Esophagus muscularis mucosa (tissue), 4 donors: ENCODE measurements at regions not wholly inside any gene's neighbourhood (a gene's known extent, or its start where the extent isn't known, plus 50 kb on each side); places are given as distances from the start of the nearest gene placed in this dataset.

Experiments used
- DNase-seq: peaks from one replicate; pipeline ENCODE4 v3.0.0-alpha.2; 2017; ENCODE audit errors: extremely low spot score
- H3K27ac ChIP-seq, 4 donors: fragments of 200-600 bp; sonication (generic); replicated peaks in 1 of 4; 1 replicate in 3 of 4; 2 replicates in 1 of 4; pipeline ENCODE4 v1.5.1; 2016 to 2019; ENCODE audit warnings: mild to moderate bottlenecking in 1 of 4
- H3K27me3 ChIP-seq, 4 donors: fragments of 200-600 bp; sonication (generic); one replicate each; pipeline versions ENCODE4 v1.5.1 to v1.6.0; 2016 to 2019
- H3K36me3 ChIP-seq, 4 donors: fragments of 200-600 bp; sonication (generic); one replicate each; pipeline ENCODE4 v1.5.1; 2016 to 2019
- H3K4me1 ChIP-seq, 4 donors: fragments of 200-600 bp; sonication (generic); one replicate each; pipeline ENCODE4 v1.5.1; 2016 to 2019
- H3K4me3 ChIP-seq, 4 donors: fragments of 200-600 bp; sonication (generic); 1 replicate in 2 of 4; 2 replicates in 2 of 4; pipeline ENCODE4 v1.5.1; 2016 to 2019; ENCODE audit warnings: mild to moderate bottlenecking in 4 of 4, moderate library complexity in 1 of 4
- H3K9me3 ChIP-seq, 4 donors: fragments of 200-600 bp; sonication (generic); 1 replicate in 3 of 4; 2 replicates in 1 of 4; pipeline ENCODE4 v1.5.1; 2016 to 2019
- CTCF ChIP-seq, 3 experiments: fragments of 200-600 bp in 2 of 3; fragments of 450-650 bp in 1 of 3; sonication (generic) in 2 of 3; IDR thresholded peaks; one replicate each; pipeline ENCODE4 v1.5.1; 2017 to 2019; ENCODE audit warnings: antibody characterized with exemption in 3 of 3, mild to moderate bottlenecking in 2 of 3, moderate library complexity in 1 of 3
- EP300 ChIP-seq: sonication (generic); formaldehyde crosslinking; IDR thresholded peaks from one replicate; pipeline ENCODE4 v1.6.1; 2017; ENCODE audit warnings: antibody characterized with exemption
- POLR2A ChIP-seq: fragments of 450-650 bp; IDR thresholded peaks from one replicate; pipeline ENCODE4 v1.6.1; 2017; ENCODE audit warnings: antibody characterized with exemption, moderate library complexity, mild to moderate bottlenecking, low read depth
- POLR2AphosphoS5 ChIP-seq, 2 donors: sonication (generic); formaldehyde crosslinking; IDR thresholded peaks; one replicate each; pipeline ENCODE4 v1.6.1; 2017; ENCODE audit warnings: antibody characterized with exemption in 2 of 2
- WGBS: methylation state at CpG from one replicate; pipeline ENCODE4 v1.1.5; 2018; 5-methylcytosine and 5-hydroxymethylcytosine counted together
- intact Hi-C: fragments of 100-400 bp; cut with DNase I; formaldehyde crosslinking; loops from one replicate; pipeline ENCODE4 v1.15.1; 2023

GRCh38 chr1:239735111-239735510 lies 348.7 kb downstream of the CHRM3 start:
- no peaks in the 10 kb centered on the region for H3K9me3 ChIP-seq
- no peaks in the 10 kb centered on the region for H3K36me3 ChIP-seq
- no peak overlapping the region for H3K27ac ChIP-seq
- H3K4me1 ChIP-seq: peaks cover 6 to 81% (median 62%) of the 10 kb centered on the region in 4 donors
- no peak overlapping the region for H3K4me3 ChIP-seq
- intact Hi-C loops: no loop called here
- H3K27me3 ChIP-seq: no peaks in the 10 kb centered on the region
- TF ChIP-seq POLR2AphosphoS5 (IDR thresholded peaks at IDR 0.05): no peak
- no peak for TF ChIP-seq CTCF (IDR thresholded peaks at IDR 0.05)
- no peak for TF ChIP-seq EP300
- no peak for TF ChIP-seq POLR2A
- WGBS: 18% methylated on average over 2 of the region's 2 CpGs
- no peak for DNase-seq

GRCh38 chr1:239736479-239736878 lies 350.1 kb downstream of the CHRM3 start:
- Histone ChIP-seq H3K4me3 (no peak overlapping the region), H3K36me3 (no peaks in the 10 kb centered on the region), H3K27ac (no peak overlapping the region), H3K9me3 (no peaks in the 10 kb centered on the region), H3K4me1 (peaks cover 11 to 80% (median 54%) of the 10 kb centered on the region in 4 donors), H3K27me3 (no peaks in the 10 kb centered on the region)
- 76% methylated on average over 2 of the region's 2 CpGs for WGBS
- intact Hi-C loops: no loop called here
- no peak for DNase-seq
- no peak for TF ChIP-seq POLR2AphosphoS5 (IDR thresholded peaks at IDR 0.05)
- no peak for TF ChIP-seq POLR2A
- TF ChIP-seq CTCF (IDR thresholded peaks at IDR 0.05): no peak
- no peak for TF ChIP-seq EP300

GRCh38 chr1:239739375-239739774 lies 352.3 kb upstream of the FMN2 start:
- H3K36me3 ChIP-seq: no peaks in the 10 kb centered on the region
- peak overlapping the region; percentile 28 to 50 (median 40) for H3K27ac ChIP-seq
- no peak for DNase-seq
- H3K4me3 ChIP-seq: no peak overlapping the region
- no peak for TF ChIP-seq POLR2A
- TF ChIP-seq CTCF (IDR thresholded peaks at IDR 0.05): no peak
- TF ChIP-seq EP300: no peak
- TF ChIP-seq POLR2AphosphoS5 (IDR thresholded peaks at IDR 0.05): no peak
- intact Hi-C loops: no loop called here
- peaks cover 11 to 74% (median 43%) of the 10 kb centered on the region in 4 donors for H3K4me1 ChIP-seq
- WGBS: 64% methylated on average over 2 of the region's 2 CpGs
- no peaks in the 10 kb centered on the region for H3K27me3 ChIP-seq
- H3K9me3 ChIP-seq: no peaks in the 10 kb centered on the region

GRCh38 chr1:239739919-239740318 lies 351.8 kb upstream of the FMN2 start:
- Histone ChIP-seq H3K4me3 (no peak overlapping the region), H3K36me3 (no peaks in the 10 kb centered on the region), H3K9me3 (no peaks in the 10 kb centered on the region), H3K27ac (peak overlapping the region; percentile 28 to 50 (median 40)), H3K27me3 (no peaks in the 10 kb centered on the region), H3K4me1 (peaks cover 11 to 69% (median 39%) of the 10 kb centered on the region in 4 donors)
- 76% methylated on average over 2 of the region's 2 CpGs for WGBS
- DNase-seq: no peak
- intact Hi-C loops: no loop called here
- TF ChIP-seq CTCF (IDR thresholded peaks at IDR 0.05): no peak
- no peak for TF ChIP-seq POLR2A
- no peak for TF ChIP-seq EP300
- no peak for TF ChIP-seq POLR2AphosphoS5 (IDR thresholded peaks at IDR 0.05)

- TF ChIP-seq POLR2AphosphoS5 (IDR thresholded peaks at IDR 0.05) (no peak), POLR2A (no peak), CTCF (IDR thresholded peaks at IDR 0.05) (no peak), EP300 (no peak)
- 81% methylated on average over 6 of the region's 6 CpGs for WGBS
Measured at GRCh38 chr1:239742416-239743109, 349.1 kb upstream of the FMN2 start.

More at GRCh38 chr1:239742416-239743109, 349.1 kb upstream of the FMN2 start:
- Histone ChIP-seq H3K4me1 (peaks cover 11 to 44% (median 29%) of the 10 kb centered on the region in 4 donors), H3K27me3 (no peaks in the 10 kb centered on the region), H3K9me3 (no peaks in the 10 kb centered on the region), H3K36me3 (no peaks in the 10 kb centered on the region), H3K4me3 (no peak overlapping the region), H3K27ac (no peak overlapping the region)
- intact Hi-C loops: no loop called here
- no peak for DNase-seq
